Spleen (tissue), 11 donors: ENCODE measurements at regions not wholly inside any gene's neighbourhood (a gene's known extent, or its start where the extent isn't known, plus 50 kb on each side); places are given as distances from the start of the nearest gene placed in this dataset.
A peak's percentile ranks its signal among the peaks of the same experiment; 100 is the strongest.

Experiments
- DNase-seq: peaks from one replicate; pipeline ENCODE4 v3.0.0-alpha.2; 2020
- H3K27ac ChIP-seq, 8 donors: fragments of 200-600 bp; sonication (generic) in 7 of 8; 1 replicate in 4 of 8; 2 replicates in 4 of 8; pipeline versions ENCODE4 v1.5.0 to v1.8.0; 2016 to 2021; ENCODE audit warnings: inconsistent platforms in 4 of 8, mild to moderate bottlenecking in 4 of 8, moderate library complexity in 1 of 8
- H3K27me3 ChIP-seq, 7 donors: fragments of 200-600 bp; sonication (generic) in 6 of 7; replicated peaks in 1 of 7; 1 replicate in 4 of 7; 2 replicates in 3 of 7; pipeline versions ENCODE4 v1.5.0 to v1.8.0; 2016 to 2021; ENCODE audit warnings: inconsistent platforms in 3 of 7, mild to moderate bottlenecking in 1 of 7
- H3K36me3 ChIP-seq, 6 donors: fragments of 200-600 bp; sonication (generic) in 5 of 6; 1 replicate in 4 of 6; 2 replicates in 2 of 6; pipeline versions ENCODE4 v1.5.0 to v1.8.0; 2016 to 2021; ENCODE audit warnings: inconsistent platforms in 2 of 6
- H3K4me1 ChIP-seq, 6 donors: fragments of 200-600 bp; sonication (generic) in 5 of 6; 1 replicate in 3 of 6; 2 replicates in 3 of 6; pipeline versions ENCODE4 v1.5.0 to v1.8.0; 2016 to 2021; ENCODE audit warnings: inconsistent platforms in 3 of 6
- H3K4me3 ChIP-seq, 8 donors: fragments of 200-600 bp; sonication (generic) in 7 of 8; 1 replicate in 4 of 8; 2 replicates in 4 of 8; pipeline versions ENCODE4 v1.5.0 to v1.8.0; 2016 to 2021; ENCODE audit warnings: inconsistent platforms in 4 of 8, mild to moderate bottlenecking in 4 of 8, moderate library complexity in 2 of 8
- H3K9me3 ChIP-seq, 8 donors: fragments of 200-600 bp; sonication (generic) in 7 of 8; 1 replicate in 4 of 8; 2 replicates in 4 of 8; pipeline versions ENCODE4 v1.5.0 to v1.8.0; 2016 to 2021; ENCODE audit warnings: inconsistent platforms in 4 of 8
- CTCF ChIP-seq, 11 experiments: fragments of 200-600 bp in 7 of 11; fragments of 450-650 bp in 4 of 11; sonication (generic) in 4 of 11; IDR thresholded peaks in 8 of 11; conservative IDR thresholded peaks in 3 of 11; 1 replicate in 7 of 11; 2 replicates in 4 of 11; pipeline versions ENCODE4 v1.4.0 to v1.8.0; 2016 to 2021; ENCODE audit warnings: antibody characterized with exemption in 11 of 11, inconsistent platforms in 4 of 11, mild to moderate bottlenecking in 1 of 11
- POLR2A ChIP-seq, 3 donors: fragments of 450-650 bp; IDR thresholded peaks; one replicate each; pipeline ENCODE4 v1.5.1; 2017; ENCODE audit warnings: antibody characterized with exemption in 3 of 3, mild to moderate bottlenecking in 1 of 3
- POLR2AphosphoS5 ChIP-seq, 3 donors: sonication (generic); formaldehyde crosslinking; IDR thresholded peaks; one replicate each; pipeline ENCODE4 v1.5.1; 2017; ENCODE audit warnings: antibody characterized with exemption in 3 of 3
- WGBS, 5 donors: extraction: QIAGEN DNeasy Blood & Tissue Kit in 3 of 5; methylation state at CpG; one replicate each; pipeline versions ENCODE4 v1.1.5 to v1.1.7; 2013 to 2018; 5-methylcytosine and 5-hydroxymethylcytosine counted together
- intact Hi-C: fragments of 100-400 bp; cut with DNase I; formaldehyde crosslinking; loops from one replicate; pipeline ENCODE4 v1.15.0; 2023; ENCODE audit warnings: low total_unique reads
- donor health status: healthy with polysubstance abuse.
- donor health status: DM: no; HTN: no; CAD: no; lungs with moderate emphysema.
- donor health status: DM: no; HTN: no; CAD: no.
- donor health status: Bipolar disorder and iron deficiency.
- donor health status: healthy.
- donor health status: DM: no; HTN: no; CAD: no.
- donor health status: DM: yes; HTN: yes; CAD: no.

- no peak for DNase-seq
- intact Hi-C loops: no loop called here
- Histone ChIP-seq H3K36me3 (no peaks in the 10 kb centered on the region), H3K27ac (peak overlapping the region; percentile 37 to 82 (median 74)), H3K9me3 (no peaks in the 10 kb centered on the region), H3K4me1 (peaks cover 8 to 40% (median 19%) of the 10 kb centered on the region in 6 donors), H3K4me3 (no peak overlapping the region), H3K27me3 (no peaks in the 10 kb centered on the region)
- WGBS, 5 donors: 48 to 68% (median 65%) methylated on average over 7 of the region's 7 CpGs
- TF ChIP-seq POLR2A (IDR thresholded peaks at IDR 0.05) (no peak), CTCF (IDR thresholded peaks at IDR 0.05 in 8 of 11, conservative IDR thresholded peaks at IDR 0.05 in 3 of 11) (no peak), POLR2AphosphoS5 (IDR thresholded peaks at IDR 0.05) (no peak)
Measured at GRCh38 chr10:3452683-3453361, 280.2 kb upstream of the PITRM1 start.

GRCh38 chr10:3452173-3452626, 279.6 kb upstream of the PITRM1 start:
- Histone ChIP-seq H3K36me3 (no peaks in the 10 kb centered on the region), H3K4me3 (no peak overlapping the region), H3K27me3 (no peaks in the 10 kb centered on the region), H3K27ac (peak overlapping the region; percentile 37 to 82 (median 74)), H3K9me3 (no peaks in the 10 kb centered on the region), H3K4me1 (peaks cover 8 to 40% (median 19%) of the 10 kb centered on the region in 6 donors)
- 44 to 64% (median 58%) methylated on average over 5 of the region's 5 CpGs for WGBS, 5 donors
- intact Hi-C loops: no loop called here
- TF ChIP-seq POLR2A (IDR thresholded peaks at IDR 0.05) (no peak), CTCF (IDR thresholded peaks at IDR 0.05 in 8 of 11, conservative IDR thresholded peaks at IDR 0.05 in 3 of 11) (peak in 6 of 11 experiments; percentile 35 to 53 (median 45)), POLR2AphosphoS5 (IDR thresholded peaks at IDR 0.05) (no peak)
- no peak for DNase-seq

GRCh38 chr10:3451516-3452172, 279.1 kb upstream of the PITRM1 start:
- 62 to 85% (median 78%) methylated on average over 4 of the region's 4 CpGs for WGBS, 5 donors
- no peak overlapping the region for H3K4me3 ChIP-seq
- no peaks in the 10 kb centered on the region for H3K9me3 ChIP-seq

More at GRCh38 chr10:3451516-3452172, 279.1 kb upstream of the PITRM1 start:
- no peak for DNase-seq
- Histone ChIP-seq H3K27me3 (no peaks in the 10 kb centered on the region), H3K27ac (peak overlapping the region in 7 of 8 donors; percentile 67 to 82 (median 77)), H3K36me3 (no peaks in the 10 kb centered on the region), H3K4me1 (peaks cover 8 to 40% (median 19%) of the 10 kb centered on the region in 6 donors)
- intact Hi-C loops: no loop called here
- TF ChIP-seq POLR2A (IDR thresholded peaks at IDR 0.05) (no peak), POLR2AphosphoS5 (IDR thresholded peaks at IDR 0.05) (no peak), CTCF (IDR thresholded peaks at IDR 0.05 in 8 of 11, conservative IDR thresholded peaks at IDR 0.05 in 3 of 11) (no peak)
